Coronary artery (tissue), 2 donors: ENCODE measurements at regions not wholly inside any gene's neighbourhood (a gene's known extent, or its start where the extent isn't known, plus 50 kb on each side); places are given as distances from the start of the nearest gene placed in this dataset.

Source experiments
- DNase-seq: peaks from one replicate; pipeline ENCODE4 v3.0.0-alpha.2; 2017; ENCODE audit warnings: low spot score
- H3K27ac ChIP-seq, 2 donors: fragments of 200-600 bp; sonication (generic); one replicate each; pipeline ENCODE4 v1.5.1; 2016 to 2019
- H3K4me3 ChIP-seq: fragments of 200-600 bp; sonication (generic); 2 replicates; pipeline ENCODE4 v1.5.1; 2016; ENCODE audit warnings: mild to moderate bottlenecking, moderate library complexity
- TF ChIP-seq, protein P1 (sequence below): fragments of 200-600 bp; sonication (generic); IDR thresholded peaks from one replicate; pipeline ENCODE4 v1.5.1; 2019; ENCODE audit warnings: antibody characterized with exemption

DNA sequence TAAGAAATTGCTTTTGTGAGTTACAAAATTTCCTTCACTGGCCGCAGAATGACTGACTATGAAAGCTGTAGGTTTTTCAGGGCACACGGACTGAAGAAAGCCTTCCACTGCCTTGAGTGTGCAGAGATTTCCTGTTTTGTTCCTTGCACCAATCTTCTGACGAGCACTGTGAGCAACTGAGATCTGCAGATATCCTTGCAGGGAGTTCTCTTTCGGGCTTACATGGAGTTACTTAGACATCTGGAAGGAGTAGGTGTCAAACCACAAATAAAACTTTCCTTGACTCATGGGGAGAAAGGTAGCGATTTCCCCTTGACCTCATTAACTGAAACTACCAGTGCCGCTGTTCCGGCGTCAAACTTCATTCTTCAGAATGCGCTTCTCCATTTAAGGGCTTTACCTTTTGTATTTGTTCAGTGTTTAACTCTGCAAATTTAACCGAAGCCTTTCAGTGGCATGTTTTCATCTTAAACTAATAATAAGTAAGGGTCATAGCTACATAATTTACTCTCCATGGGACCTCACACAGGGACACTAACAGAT, 1175.3 kb downstream of the GATA3 start:
- DNase-seq = no peak
- H3K27ac ChIP-seq = no peak overlapping the region
- TF ChIP-seq, protein P1, sequence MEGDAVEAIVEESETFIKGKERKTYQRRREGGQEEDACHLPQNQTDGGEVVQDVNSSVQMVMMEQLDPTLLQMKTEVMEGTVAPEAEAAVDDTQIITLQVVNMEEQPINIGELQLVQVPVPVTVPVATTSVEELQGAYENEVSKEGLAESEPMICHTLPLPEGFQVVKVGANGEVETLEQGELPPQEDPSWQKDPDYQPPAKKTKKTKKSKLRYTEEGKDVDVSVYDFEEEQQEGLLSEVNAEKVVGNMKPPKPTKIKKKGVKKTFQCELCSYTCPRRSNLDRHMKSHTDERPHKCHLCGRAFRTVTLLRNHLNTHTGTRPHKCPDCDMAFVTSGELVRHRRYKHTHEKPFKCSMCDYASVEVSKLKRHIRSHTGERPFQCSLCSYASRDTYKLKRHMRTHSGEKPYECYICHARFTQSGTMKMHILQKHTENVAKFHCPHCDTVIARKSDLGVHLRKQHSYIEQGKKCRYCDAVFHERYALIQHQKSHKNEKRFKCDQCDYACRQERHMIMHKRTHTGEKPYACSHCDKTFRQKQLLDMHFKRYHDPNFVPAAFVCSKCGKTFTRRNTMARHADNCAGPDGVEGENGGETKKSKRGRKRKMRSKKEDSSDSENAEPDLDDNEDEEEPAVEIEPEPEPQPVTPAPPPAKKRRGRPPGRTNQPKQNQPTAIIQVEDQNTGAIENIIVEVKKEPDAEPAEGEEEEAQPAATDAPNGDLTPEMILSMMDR = no peak
- no peak overlapping the region for H3K4me3 ChIP-seq

DNA sequence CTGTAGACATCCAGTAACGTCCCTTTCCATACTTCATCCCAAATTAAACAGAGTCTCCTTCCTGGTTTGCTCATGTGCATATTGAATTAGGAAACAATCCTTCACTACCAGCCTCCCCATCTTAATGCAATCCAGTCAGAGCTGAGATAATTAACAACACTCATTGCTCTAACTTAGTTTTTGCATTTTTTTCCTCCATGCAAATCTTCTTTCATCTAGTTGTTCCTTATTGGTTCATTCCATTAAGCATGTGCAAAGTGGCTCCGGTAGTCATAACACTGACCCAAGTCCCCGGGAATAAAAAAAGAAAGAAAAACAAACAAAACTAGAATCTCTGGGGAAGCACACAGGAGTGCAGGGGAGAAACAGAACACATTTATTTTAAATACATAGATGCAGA, 1176.1 kb downstream of the GATA3 start:
- Histone ChIP-seq H3K27ac (no peak overlapping the region), H3K4me3 (no peak overlapping the region)
- TF ChIP-seq, protein P1 = no peak
- no peak for DNase-seq

DNA sequence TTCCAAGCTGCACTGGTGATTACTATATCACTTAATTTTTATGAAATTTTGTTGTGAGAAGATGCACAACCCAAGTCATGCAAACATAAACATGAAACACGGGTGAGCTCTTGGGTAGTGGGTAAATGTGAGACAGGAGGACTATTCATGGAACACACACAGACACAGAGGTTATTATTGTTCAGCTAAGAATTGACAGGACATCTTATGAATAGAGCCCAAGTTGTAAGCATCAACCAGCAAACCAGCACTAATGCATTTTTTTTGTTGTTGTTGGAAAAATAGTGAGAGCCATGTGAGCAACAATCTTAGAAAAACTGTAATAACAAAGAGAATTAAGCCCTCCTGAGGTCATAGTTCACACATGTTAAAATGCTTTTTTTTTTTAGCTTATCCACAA, 1179.7 kb downstream of the GATA3 start:
- DNase-seq = no peak
- TF ChIP-seq, protein P1 = no peak
- Histone ChIP-seq H3K4me3 (no peak overlapping the region), H3K27ac (no peak overlapping the region)

DNA sequence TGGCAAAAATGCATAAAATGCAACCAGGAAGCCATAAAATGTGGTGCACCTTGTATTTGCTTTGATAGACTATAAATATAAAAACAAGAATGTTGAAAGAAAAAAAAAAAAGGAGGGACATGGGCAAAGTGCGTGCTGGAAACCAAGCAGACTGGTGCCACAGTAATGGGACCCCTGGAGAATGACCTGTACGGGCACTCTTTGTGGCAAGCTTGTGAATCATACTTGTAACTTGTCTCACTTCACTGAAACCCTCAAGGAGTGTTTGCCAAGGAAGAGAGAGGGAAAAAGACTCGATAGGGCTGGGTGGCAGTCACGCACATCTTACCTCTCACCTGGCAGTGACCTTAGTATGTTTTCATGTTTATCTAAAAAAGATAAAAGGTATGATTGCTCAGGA, 1183.6 kb downstream of the GATA3 start:
- Histone ChIP-seq H3K27ac (no peak overlapping the region), H3K4me3 (no peak overlapping the region)
- DNase-seq = no peak
- TF ChIP-seq, protein P1 = no peak

DNA sequence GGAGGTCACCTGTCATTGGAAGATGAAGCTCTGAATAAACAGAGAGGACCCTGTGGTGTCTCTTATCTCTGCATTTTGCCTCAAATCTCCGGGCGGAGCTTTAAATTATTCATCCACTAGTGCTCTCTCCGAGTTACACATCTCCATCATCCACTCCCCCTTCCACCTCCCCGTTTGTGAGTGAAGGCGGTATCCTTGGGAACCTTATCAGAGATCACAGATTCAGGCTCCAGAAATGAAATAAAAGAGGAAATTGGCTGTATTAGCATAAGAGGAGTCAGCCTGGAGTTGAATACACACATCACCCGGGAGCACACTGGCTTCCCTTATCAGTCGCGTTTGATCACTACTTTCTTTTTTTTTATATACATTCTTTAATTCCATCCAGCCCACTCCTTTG, 1184.8 kb downstream of the GATA3 start:
- Histone ChIP-seq H3K4me3 (no peak overlapping the region), H3K27ac (no peak overlapping the region)
- TF ChIP-seq, protein P1 = no peak
- no peak for DNase-seq

DNA sequence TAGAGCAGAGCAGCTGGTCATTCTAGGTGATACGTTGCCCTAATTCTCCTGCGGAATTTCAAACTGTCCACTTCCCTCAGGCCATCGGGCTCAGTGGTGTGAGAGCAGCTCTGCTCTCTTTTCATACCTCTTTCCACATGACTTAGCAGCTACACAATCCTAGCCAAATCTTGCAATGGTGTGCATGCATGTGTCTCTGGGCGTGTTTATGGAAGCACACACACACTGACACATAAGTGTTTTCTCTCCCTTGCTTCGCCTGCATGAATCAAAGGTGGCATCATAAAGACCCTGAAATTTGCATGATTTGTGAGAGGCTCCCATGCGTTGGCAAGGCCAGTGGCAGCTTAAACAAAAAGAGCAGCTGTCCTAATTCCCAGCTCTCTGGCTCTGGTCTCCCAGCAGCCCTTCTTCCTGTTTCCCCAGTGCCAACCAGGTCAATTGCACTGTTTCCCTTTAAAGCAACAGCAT, 1189.5 kb downstream of the GATA3 start:
- TF ChIP-seq, protein P1 = no peak
- Histone ChIP-seq H3K4me3 (no peak overlapping the region), H3K27ac (no peak overlapping the region)
- no peak for DNase-seq

DNA sequence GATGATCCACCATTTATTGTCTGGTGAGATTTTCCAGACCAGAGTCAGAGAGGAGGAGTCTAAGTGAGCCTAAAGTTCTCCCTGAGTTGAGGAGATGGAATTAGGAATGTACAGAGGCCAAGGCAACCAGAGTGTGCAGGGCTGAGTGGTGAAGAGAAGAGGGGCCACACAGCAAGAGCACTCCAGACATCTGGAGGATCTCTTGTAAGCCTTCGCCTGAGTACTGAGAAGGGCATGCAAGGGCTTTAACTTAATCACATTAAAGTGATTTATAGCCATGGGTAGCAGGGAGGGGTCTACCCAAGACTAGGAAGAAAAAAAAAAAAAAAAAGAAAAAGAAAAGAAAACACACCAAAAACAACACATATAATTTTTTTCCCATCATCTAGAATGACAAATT, 1190.4 kb downstream of the GATA3 start:
- H3K4me3 ChIP-seq = no peak overlapping the region
- no peak overlapping the region for H3K27ac ChIP-seq
- TF ChIP-seq, protein P1 = no peak
- DNase-seq = no peak
